ENCODE measurements at regions not wholly inside any gene's neighbourhood (a gene's known extent, or its start where the extent isn't known, plus 50 kb on each side); places are given as distances from the start of the nearest gene placed in this dataset.

- H3K14ac ChIP-seq (ENCODE audit: insufficient read length), result no peak overlapping the region
- no peak overlapping the region for H3K4me2 ChIP-seq (ENCODE audit: insufficient read depth in 1 of 2, low read depth in 2 of 2, low read length in 2 of 2)
- no peak overlapping the region for H2AFZ ChIP-seq (ENCODE audit: low read length)
- H2AK5ac ChIP-seq (ENCODE audit: low read depth, low read length), result no peak overlapping the region
- WGBS, 2 experiments (ENCODE audit: extremely low coverage in 1 of 2, insufficient coverage in 1 of 2, insufficient read length in 1 of 2, insufficient replicate concordance in 2 of 2, low coverage in 1 of 2, low lambda C conversion rate in 2 of 2, missing lambda C conversion rate in 1 of 2), result 90% methylated on average over 11 of the region's 12 CpGs; no CpG with 5 or more reads in 1 of the 2 experiments
- no peak overlapping the region for H2BK20ac ChIP-seq (ENCODE audit: low read length)
- H3K36me3 ChIP-seq (ENCODE audit: control insufficient read depth in 2 of 4, insufficient read depth in 4 of 4, low read length in 3 of 4), result no peaks in the 10 kb centered on the region
- no peak overlapping the region for H3K4ac ChIP-seq (replicated peaks; ENCODE audit: insufficient read length, low read depth, low read length)
- H3K79me2 ChIP-seq (ENCODE audit: control insufficient read depth in 1 of 2, insufficient read depth in 2 of 2, low read length in 2 of 2), result no peaks in the 10 kb centered on the region
- H3K23me2 ChIP-seq (ENCODE audit: low read depth, low read length), result no peaks in the 10 kb centered on the region
- H3K4me3 ChIP-seq (ENCODE audit: extremely low read depth in 1 of 4, insufficient read depth in 2 of 4, low read depth in 3 of 4, low read length in 4 of 4), result no peak overlapping the region
- no peaks in the 10 kb centered on the region for H3K79me1 ChIP-seq (ENCODE audit: low read depth, low read length)
- no peaks in the 10 kb centered on the region for H4K20me1 ChIP-seq (replicated peaks in 1 of 2; ENCODE audit: control insufficient read depth in 1 of 2, insufficient read depth in 2 of 2, low read length in 2 of 2)
- H3K18ac ChIP-seq (ENCODE audit: extremely low read depth, low read length), result no peak overlapping the region
- DNase-seq (ENCODE audit: low read depth in 1 of 2, low spot score in 2 of 2) (no peak), FAIRE-seq (no peak)
- H2BK12ac ChIP-seq (ENCODE audit: low read depth, low read length), result no peak overlapping the region
- no peak overlapping the region for H2BK120ac ChIP-seq (replicated peaks; ENCODE audit: low read depth, low read length)
- no peak overlapping the region for H2BK15ac ChIP-seq (ENCODE audit: low read length)
- H3K4me1 ChIP-seq (replicated peaks in 1 of 4; ENCODE audit: control insufficient read depth in 3 of 4, insufficient read depth in 4 of 4, low read length in 3 of 4), result no peaks in the 10 kb centered on the region; a peak in 1 of 7 replicates
- no peak overlapping the region for H3K23ac ChIP-seq (ENCODE audit: insufficient read length)
- TF ChIP-seq SP4 (IDR thresholded peaks at IDR 0.05; ENCODE audit: low read length) (no peak), POLR2A (IDR thresholded peaks at IDR 0.05; ENCODE audit: control extremely low read depth in 1 of 2, low read depth in 2 of 2, low read length in 2 of 2) (no peak), CREB1 (IDR thresholded peaks at IDR 0.05) (no peak), RNF2 (IDR thresholded peaks at IDR 0.05; ENCODE audit: borderline replicate concordance, low read depth, low read length, missing control alignments, poor library complexity, severe bottlenecking) (no peak), EP300 (IDR thresholded peaks at IDR 0.05; ENCODE audit: borderline replicate concordance in 1 of 2, low read depth in 2 of 2, low read length in 2 of 2) (no peak), TAF7 (optimal IDR thresholded peaks at IDR 0.05; ENCODE audit: borderline replicate concordance, low read depth, low read length) (no peak), PHF8 (conservative IDR thresholded peaks at IDR 0.05; ENCODE audit: low read depth, low read length) (no peak), TEAD4 (IDR thresholded peaks at IDR 0.05; ENCODE audit: low read depth, low read length) (no peak), RBBP5 (IDR thresholded peaks at IDR 0.05; ENCODE audit: borderline replicate concordance, low read depth, low read length) (no peak), BCL11A (IDR thresholded peaks at IDR 0.05; ENCODE audit: low read depth in 2 of 2, low read length in 2 of 2) (no peak)
- H3K27me3 ChIP-seq (replicated peaks in 1 of 4; ENCODE audit: control insufficient read depth in 3 of 4, extremely low read depth in 1 of 4, insufficient read depth in 3 of 4, low read length in 3 of 4), result no peaks in the 10 kb centered on the region
- ChIA-PET POLR2A (ENCODE audit: partially characterized antibody) (no interaction called here), CTCF (ENCODE audit: partially characterized antibody) (interaction anchor here (1.1 to 2.1 kb wide), 3 partner anchors 18 to 48 kb away, joined by 4 to 6 read pairs (median 6); no protein-coding TSS in a partner anchor)
- H3K9ac ChIP-seq (replicated peaks in 1 of 4; ENCODE audit: extremely low read depth in 1 of 4, low read depth in 3 of 4, low read length in 3 of 4), result no peak overlapping the region
- H4K8ac ChIP-seq (ENCODE audit: extremely low read depth, insufficient read depth, low read length), result no peak overlapping the region
- H4K5ac ChIP-seq (ENCODE audit: insufficient read length, low read depth, low read length), result no peak overlapping the region
- H3K9me3 ChIP-seq (ENCODE audit: insufficient read depth in 2 of 2, low read depth in 1 of 2, low read length in 1 of 2), result peaks cover 0 to 2% of the 10 kb centered on the region in 2 experiments; a peak in 1 of 4 replicates
- no peak overlapping the region for H3K56ac ChIP-seq (replicated peaks; ENCODE audit: insufficient read length, low read depth, low read length)
- H3K27ac ChIP-seq (ENCODE audit: low read depth, low read length), result no peak overlapping the region
- no peak overlapping the region for H2BK5ac ChIP-seq (ENCODE audit: low read depth, low read length)
- no peak overlapping the region for H4K91ac ChIP-seq (replicated peaks; ENCODE audit: insufficient read length, low read length)
These were observed 58.5 kb upstream of the HELT start for GRCh38 chr4:184959786-184960185.

All from H1 (cell line).